H9 (cell line): ENCODE measurements at regions not wholly inside any gene's neighbourhood (a gene's known extent, or its start where the extent isn't known, plus 50 kb on each side); places are given as distances from the start of the nearest gene placed in this dataset.

ENCODE experiments used
- DNase-seq: peaks from one replicate; pipeline ENCODE4 v3.0.0-alpha.2; 2017
- H2AFZ ChIP-seq: one replicate; pipeline ENCODE4 v1.6.1; 2013; ENCODE audit warnings: mild to moderate bottlenecking, low read length, control low read depth, moderate library complexity
- H2AK5ac ChIP-seq: 2 replicates; pipeline ENCODE4 v1.6.1; 2013; ENCODE audit warnings: low read length, control low read depth, mixed read lengths; ENCODE audit not compliant: insufficient read length
- H2BK120ac ChIP-seq: one replicate; pipeline ENCODE4 v1.6.1; 2013; ENCODE audit warnings: low read depth, mild to moderate bottlenecking, low read length, control low read depth, inconsistent platforms; ENCODE audit not compliant: poor library complexity, severe bottlenecking
- H2BK12ac ChIP-seq: 2 replicates; pipeline ENCODE4 v1.6.1; 2013; ENCODE audit warnings: low read length, control low read depth, mixed read lengths, low read depth; ENCODE audit not compliant: insufficient read length
- H2BK15ac ChIP-seq: 2 replicates; pipeline ENCODE4 v1.6.1; 2013; ENCODE audit warnings: low read depth, low read length, control low read depth
- H2BK20ac ChIP-seq: one replicate; pipeline ENCODE4 v1.6.1; 2013; ENCODE audit warnings: low read depth, mild to moderate bottlenecking, low read length, control low read depth, inconsistent platforms; ENCODE audit not compliant: poor library complexity, severe bottlenecking
- H2BK5ac ChIP-seq: 2 replicates; pipeline ENCODE4 v1.6.1; 2013; ENCODE audit warnings: low read length, control low read depth, mixed read lengths; ENCODE audit not compliant: insufficient read length
- H3K14ac ChIP-seq: 2 replicates; pipeline ENCODE4 v1.6.1; 2013; ENCODE audit warnings: low read length, control low read depth; ENCODE audit not compliant: insufficient read depth
- H3K18ac ChIP-seq: 2 replicates; pipeline ENCODE4 v1.6.1; 2013; ENCODE audit warnings: low read depth, mild to moderate bottlenecking, mixed read lengths, low read length, control low read depth; ENCODE audit not compliant: insufficient read length
- H3K23ac ChIP-seq: 2 replicates; pipeline ENCODE4 v1.6.1; 2013; ENCODE audit warnings: low read length, control low read depth, mixed read lengths, low read depth; ENCODE audit not compliant: insufficient read length
- H3K23me2 ChIP-seq: 2 replicates; pipeline ENCODE4 v1.6.1; 2013; ENCODE audit warnings: low read depth, mild to moderate bottlenecking, mixed read lengths, low read length, control low read depth; ENCODE audit not compliant: insufficient read length, poor library complexity, severe bottlenecking
- H3K27ac ChIP-seq: 2 replicates; pipeline ENCODE4 v1.5.1; 2013; ENCODE audit warnings: low read length, control low read depth, mixed read lengths, low read depth; ENCODE audit not compliant: insufficient read length
- H3K27me3 ChIP-seq: 2 replicates; pipeline ENCODE4 v1.6.1; 2013; ENCODE audit warnings: low read length, control low read depth, inconsistent platforms; ENCODE audit not compliant: insufficient read depth
- H3K4ac ChIP-seq: 2 replicates; pipeline ENCODE4 v1.6.1; 2013; ENCODE audit warnings: low read depth, mild to moderate bottlenecking, control low read depth, inconsistent platforms, low read length, moderate library complexity
- H3K4me1 ChIP-seq: 2 replicates; pipeline ENCODE4 v1.6.1; 2013; ENCODE audit warnings: low read length, control low read depth, inconsistent platforms; ENCODE audit not compliant: insufficient read depth
- H3K4me2 ChIP-seq: 2 replicates; pipeline ENCODE4 v1.6.1; 2013; ENCODE audit warnings: low read length, control low read depth, mixed read lengths; ENCODE audit not compliant: insufficient read length, insufficient read depth
- H3K56ac ChIP-seq: 2 replicates; pipeline ENCODE4 v1.6.1; 2013; ENCODE audit warnings: low read depth, mild to moderate bottlenecking, mixed read lengths, low read length, control low read depth; ENCODE audit not compliant: insufficient read length
- H3K79me1 ChIP-seq: 2 replicates; pipeline ENCODE4 v1.6.1; 2013; ENCODE audit warnings: low read depth, mild to moderate bottlenecking, moderate library complexity, low read length, control low read depth, inconsistent platforms; ENCODE audit not compliant: insufficient read depth, poor library complexity, severe bottlenecking
- H3K79me2 ChIP-seq: 2 replicates; pipeline ENCODE4 v1.6.1; 2013; ENCODE audit warnings: low read length, control low read depth, inconsistent platforms; ENCODE audit not compliant: insufficient read depth
- H3K9ac ChIP-seq: 2 replicates; pipeline ENCODE4 v1.6.1; 2013; ENCODE audit warnings: low read length, control low read depth, mixed read lengths; ENCODE audit not compliant: insufficient read length; ENCODE audit errors: extremely low read depth
- H3K9me3 ChIP-seq: one replicate; pipeline ENCODE4 v1.6.1; 2013; ENCODE audit warnings: low read depth, low read length, inconsistent platforms; ENCODE audit not compliant: control insufficient read depth
- H3T11ph ChIP-seq: one replicate; pipeline ENCODE4 v1.6.1; 2013; ENCODE audit warnings: mild to moderate bottlenecking, low read length, control low read depth, inconsistent platforms
- H4K20me1 ChIP-seq: one replicate; pipeline ENCODE4 v1.6.1; 2013; ENCODE audit not compliant: control insufficient read depth, insufficient read length, insufficient read depth
- H4K5ac ChIP-seq: 2 replicates; pipeline ENCODE4 v1.6.1; 2013; ENCODE audit warnings: low read depth, mild to moderate bottlenecking, mixed read lengths, low read length, control low read depth; ENCODE audit not compliant: insufficient read length
- H4K8ac ChIP-seq: replicated peaks from 2 replicates; pipeline ENCODE4 v1.6.1; 2013; ENCODE audit warnings: low read length, control low read depth, mixed read lengths, low read depth; ENCODE audit not compliant: insufficient read length
- H4K91ac ChIP-seq: 2 replicates; pipeline ENCODE4 v1.6.1; 2013; ENCODE audit warnings: low read depth, mild to moderate bottlenecking, moderate library complexity, mixed read lengths, low read length, control low read depth; ENCODE audit not compliant: insufficient read length
- H3K27ac Mint-ChIP-seq, 3 experiments: 2 replicates in 2 of 3; 3 replicates in 1 of 3; pipeline ENCODE4 v1.8.0; 2020 to 2021; ENCODE audit warnings: mixed read lengths in 3 of 3, mild to moderate bottlenecking in 1 of 3, moderate library complexity in 1 of 3
- H3K27me3 Mint-ChIP-seq: 2 replicates; pipeline ENCODE4 v1.8.0; 2021; ENCODE audit warnings: low read depth, mild to moderate bottlenecking, moderate library complexity, mixed read lengths
- H3K36me3 Mint-ChIP-seq, 3 experiments: 2 replicates in 2 of 3; 3 replicates in 1 of 3; pipeline ENCODE4 v1.8.0; 2020 to 2021; ENCODE audit warnings: low read depth in 3 of 3, mixed read lengths in 3 of 3; ENCODE audit not compliant: insufficient read depth in 1 of 3
- H3K4me1 Mint-ChIP-seq, 2 experiments: 2 replicates each; pipeline ENCODE4 v1.8.0; 2020; ENCODE audit warnings: mixed read lengths in 2 of 2
- H3K4me3 Mint-ChIP-seq, 2 experiments: 2 replicates in 1 of 2; 3 replicates in 1 of 2; pipeline ENCODE4 v1.8.0; 2020 to 2021; ENCODE audit warnings: mild to moderate bottlenecking in 2 of 2, mixed read lengths in 2 of 2, moderate library complexity in 1 of 2
- H3K9me3 Mint-ChIP-seq, 2 experiments: 2 replicates in 1 of 2; 3 replicates in 1 of 2; pipeline ENCODE4 v1.8.0; 2020; ENCODE audit warnings: mild to moderate bottlenecking in 2 of 2, mixed read lengths in 2 of 2, moderate library complexity in 1 of 2
- CTCF ChIP-seq: fragments of 200-600 bp; sonication (generic); conservative IDR thresholded peaks from 3 replicates; pipeline ENCODE4 v1.8.0; 2021; ENCODE audit warnings: antibody characterized with exemption, mild to moderate bottlenecking
- WGBS: extraction: QIAGEN DNeasy Blood & Tissue Kit; methylation state at CpG from one replicate; pipeline ENCODE4 v1.1.7; 2013; ENCODE audit warnings: missing lambda C conversion rate, low lambda C conversion rate, mixed read lengths; ENCODE audit not compliant: insufficient read length; ENCODE audit errors: extremely low coverage; 5-methylcytosine and 5-hydroxymethylcytosine counted together

GRCh38 chr12:65624554-65625086 is 199.7 kb upstream of the HMGA2 start:
- Histone ChIP-seq H3K4me2 (no peak overlapping the region), H3K56ac (no peak overlapping the region), H3K27ac (no peak overlapping the region), H2AK5ac (no peak overlapping the region), H2BK20ac (no peak overlapping the region), H3K9me3 (no peaks in the 10 kb centered on the region), H2BK15ac (no peak overlapping the region), H3K79me1 (no peaks in the 10 kb centered on the region), H3K23me2 (no peaks in the 10 kb centered on the region), H2BK12ac (no peak overlapping the region), H4K5ac (no peak overlapping the region), H3K79me2 (no peaks in the 10 kb centered on the region), H3T11ph (no peak overlapping the region), H3K14ac (no peak overlapping the region), H2BK120ac (no peak overlapping the region), H4K91ac (no peak overlapping the region), H2BK5ac (no peak overlapping the region), H4K20me1 (no peaks in the 10 kb centered on the region), H3K18ac (no peak overlapping the region), H3K4ac (no peak overlapping the region), H4K8ac (no peak overlapping the region), H3K4me1 (no peaks in the 10 kb centered on the region), H3K9ac (no peak overlapping the region), H2AFZ (no peak overlapping the region), H3K23ac (no peak overlapping the region), H3K27me3 (no peaks in the 10 kb centered on the region)
- H3K9me3 Mint-ChIP-seq: no peaks in the 10 kb centered on the region
- H3K27ac Mint-ChIP-seq: no peak overlapping the region
- no peaks in the 10 kb centered on the region for H3K4me1 Mint-ChIP-seq
- H3K36me3 Mint-ChIP-seq: no peaks in the 10 kb centered on the region
- H3K4me3 Mint-ChIP-seq: no peak overlapping the region
- TF ChIP-seq CTCF: no peak
- no CpG with 5 or more reads among the region's 4 CpGs for WGBS
- no peak for DNase-seq
- H3K27me3 Mint-ChIP-seq: no peaks in the 10 kb centered on the region
